SU-DHL-6 (cell line): ENCODE measurements at regions not wholly inside any gene's neighbourhood (a gene's known extent, or its start where the extent isn't known, plus 50 kb on each side); places are given as distances from the start of the nearest gene placed in this dataset.

ENCODE experiments used
- H2AFZ ChIP-seq: fragments of 200-600 bp; sonication (generic); 2 replicates; pipeline ENCODE4 v1.6.1; 2014; ENCODE audit warnings: low read depth, mild to moderate bottlenecking, moderate library complexity, mixed read lengths, antibody characterized with exemption, low read length; ENCODE audit not compliant: severe bottlenecking
- H3F3A ChIP-seq: fragments of 200-600 bp; shearing (Covaris generic); 2 replicates; pipeline ENCODE4 v1.6.0; 2016; ENCODE audit warnings: antibody characterized with exemption, mild to moderate bottlenecking; ENCODE audit not compliant: insufficient read depth
- H3K27ac ChIP-seq: fragments of 200-600 bp; sonication (generic); 2 replicates; pipeline ENCODE4 v1.5.1; 2016; ENCODE audit warnings: low read depth, mild to moderate bottlenecking, low read length, moderate library complexity, mixed read lengths
- H3K27me3 ChIP-seq: fragments of 200-600 bp; sonication (generic), shearing (Covaris generic); 2 replicates; pipeline ENCODE4 v1.6.0; 2014; ENCODE audit warnings: mild to moderate bottlenecking, low read length
- H3K36me3 ChIP-seq: fragments of 200-600 bp; sonication (generic); 2 replicates; pipeline ENCODE4 v1.6.1; 2014; ENCODE audit warnings: mild to moderate bottlenecking, low read length, mixed read lengths
- H3K4me2 ChIP-seq: fragments of 300-600, 200-600 bp; shearing (Covaris generic), sonication (generic); 2 replicates; pipeline ENCODE4 v1.6.0; 2014; ENCODE audit warnings: low read length, low read depth, mild to moderate bottlenecking; ENCODE audit not compliant: poor library complexity, severe bottlenecking
- H3K4me3 ChIP-seq: fragments of 200-600 bp; sonication (generic); 2 replicates; pipeline ENCODE4 v1.5.1; 2014; ENCODE audit warnings: antibody characterized with exemption, low read length, mild to moderate bottlenecking, mixed read lengths; ENCODE audit not compliant: insufficient read depth, poor library complexity, severe bottlenecking
- H3K79me2 ChIP-seq: fragments of 200-600 bp; sonication (generic); 2 replicates; pipeline ENCODE4 v1.6.1; 2014; ENCODE audit warnings: mild to moderate bottlenecking, low read length, moderate library complexity; ENCODE audit not compliant: insufficient read depth
- H3K9ac ChIP-seq: fragments of 200-600 bp; sonication (generic); 2 replicates; pipeline ENCODE4 v1.7.0; 2014; ENCODE audit warnings: mild to moderate bottlenecking, low read length
- H3K9me2 ChIP-seq: fragments of 200-600 bp; sonication (generic); replicated peaks from 2 replicates; pipeline ENCODE4 v1.6.1; 2014; ENCODE audit warnings: low read length; ENCODE audit not compliant: insufficient read depth
- H3K9me3 ChIP-seq: fragments of 200-600 bp; sonication (generic); 2 replicates; pipeline ENCODE4 v1.6.1; 2014; ENCODE audit warnings: low read length, mixed read lengths; ENCODE audit not compliant: insufficient read depth
- H4K20me1 ChIP-seq: fragments of 200-600 bp; sonication (generic); 2 replicates; pipeline ENCODE4 v1.6.1; 2014; ENCODE audit warnings: low read depth, mild to moderate bottlenecking, antibody characterized with exemption, low read length, moderate library complexity, mixed read lengths
- EZH2phosphoT487 ChIP-seq: fragments of 200-600 bp; sonication (generic), shearing (Covaris generic); conservative IDR thresholded peaks from 2 replicates; pipeline ENCODE4 v1.6.1; 2018; ENCODE audit warnings: mild to moderate bottlenecking, antibody characterized with exemption, low read length, moderate library complexity, mixed read lengths
- TF ChIP-seq, protein P1 (sequence below): fragments of 200-600 bp; sonication (generic); IDR thresholded peaks from one replicate; pipeline ENCODE4 v1.5.1; 2017; ENCODE audit warnings: antibody characterized with exemption, mild to moderate bottlenecking, low read length, moderate library complexity; ENCODE audit not compliant: insufficient read depth, poor library complexity, severe bottlenecking

DNA sequence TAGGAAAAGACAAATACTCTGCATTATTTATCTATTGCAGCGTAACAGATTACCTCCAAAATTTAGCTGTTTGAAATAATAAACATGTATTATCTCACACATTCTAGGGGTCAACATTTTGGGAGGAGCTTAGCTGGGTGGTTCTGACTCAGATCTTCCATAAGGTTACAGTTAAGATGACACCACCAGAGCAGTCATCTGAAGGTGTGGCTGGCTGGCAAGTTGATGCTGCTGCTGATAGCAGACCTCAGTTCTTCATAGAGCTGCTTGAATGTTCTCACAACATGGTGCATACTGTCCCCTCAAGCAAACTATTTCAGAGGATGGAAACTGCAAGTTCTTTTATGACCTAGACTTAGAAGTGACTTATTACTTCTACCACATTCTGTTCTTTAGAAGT is 146.3 kb upstream of the FSTL4 start:
- no peak overlapping the region for H3K4me2 ChIP-seq
- no peak overlapping the region for H2AFZ ChIP-seq
- no peak overlapping the region for H3K4me3 ChIP-seq
- H3K79me2 ChIP-seq: no peaks in the 10 kb centered on the region
- H3K9me3 ChIP-seq: no peaks in the 10 kb centered on the region
- H4K20me1 ChIP-seq: no peaks in the 10 kb centered on the region
- no peak for TF ChIP-seq EZH2phosphoT487
- TF ChIP-seq, protein P1, sequence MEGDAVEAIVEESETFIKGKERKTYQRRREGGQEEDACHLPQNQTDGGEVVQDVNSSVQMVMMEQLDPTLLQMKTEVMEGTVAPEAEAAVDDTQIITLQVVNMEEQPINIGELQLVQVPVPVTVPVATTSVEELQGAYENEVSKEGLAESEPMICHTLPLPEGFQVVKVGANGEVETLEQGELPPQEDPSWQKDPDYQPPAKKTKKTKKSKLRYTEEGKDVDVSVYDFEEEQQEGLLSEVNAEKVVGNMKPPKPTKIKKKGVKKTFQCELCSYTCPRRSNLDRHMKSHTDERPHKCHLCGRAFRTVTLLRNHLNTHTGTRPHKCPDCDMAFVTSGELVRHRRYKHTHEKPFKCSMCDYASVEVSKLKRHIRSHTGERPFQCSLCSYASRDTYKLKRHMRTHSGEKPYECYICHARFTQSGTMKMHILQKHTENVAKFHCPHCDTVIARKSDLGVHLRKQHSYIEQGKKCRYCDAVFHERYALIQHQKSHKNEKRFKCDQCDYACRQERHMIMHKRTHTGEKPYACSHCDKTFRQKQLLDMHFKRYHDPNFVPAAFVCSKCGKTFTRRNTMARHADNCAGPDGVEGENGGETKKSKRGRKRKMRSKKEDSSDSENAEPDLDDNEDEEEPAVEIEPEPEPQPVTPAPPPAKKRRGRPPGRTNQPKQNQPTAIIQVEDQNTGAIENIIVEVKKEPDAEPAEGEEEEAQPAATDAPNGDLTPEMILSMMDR: no peak
- no peaks in the 10 kb centered on the region for H3K27me3 ChIP-seq
- no peak overlapping the region for H3K27ac ChIP-seq
- no peaks in the 10 kb centered on the region for H3K9me2 ChIP-seq
- no peaks in the 10 kb centered on the region for H3F3A ChIP-seq
- no peaks in the 10 kb centered on the region for H3K36me3 ChIP-seq
- no peak overlapping the region for H3K9ac ChIP-seq

DNA sequence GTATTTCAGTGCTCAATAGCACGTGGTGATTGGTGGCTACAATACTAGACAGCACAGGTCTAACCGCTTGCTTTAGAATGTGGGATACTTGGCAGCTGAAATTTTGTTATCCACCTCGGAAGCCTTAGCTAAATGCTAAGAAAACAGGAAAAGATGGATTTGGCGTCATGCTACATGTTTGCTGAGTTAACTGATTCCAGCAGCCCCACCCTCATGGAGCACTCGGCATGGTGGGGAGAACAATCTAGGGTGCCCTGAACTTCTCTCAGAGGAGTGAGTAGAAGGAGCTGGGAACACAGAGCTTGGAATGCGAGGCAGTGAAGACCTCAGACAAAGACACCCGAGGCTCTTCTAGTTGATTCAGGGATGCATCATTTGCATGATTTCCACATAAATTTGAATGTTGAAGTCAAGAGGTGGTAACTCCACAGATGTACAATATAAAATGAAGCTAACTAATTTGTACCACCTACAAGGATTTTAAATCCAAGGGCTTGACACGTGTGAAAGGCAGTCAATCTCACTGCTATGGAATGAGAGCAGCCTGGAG is 145.1 kb upstream of the FSTL4 start:
- Histone ChIP-seq H2AFZ (no peak overlapping the region), H3K27ac (no peak overlapping the region), H3K9me3 (no peaks in the 10 kb centered on the region), H3K79me2 (no peaks in the 10 kb centered on the region), H4K20me1 (no peaks in the 10 kb centered on the region), H3K9me2 (no peaks in the 10 kb centered on the region), H3K4me2 (no peak overlapping the region), H3F3A (no peaks in the 10 kb centered on the region), H3K9ac (no peak overlapping the region), H3K27me3 (no peaks in the 10 kb centered on the region), H3K36me3 (no peaks in the 10 kb centered on the region), H3K4me3 (no peak overlapping the region)
- TF ChIP-seq EZH2phosphoT487: no peak
- TF ChIP-seq, protein P1: no peak

DNA sequence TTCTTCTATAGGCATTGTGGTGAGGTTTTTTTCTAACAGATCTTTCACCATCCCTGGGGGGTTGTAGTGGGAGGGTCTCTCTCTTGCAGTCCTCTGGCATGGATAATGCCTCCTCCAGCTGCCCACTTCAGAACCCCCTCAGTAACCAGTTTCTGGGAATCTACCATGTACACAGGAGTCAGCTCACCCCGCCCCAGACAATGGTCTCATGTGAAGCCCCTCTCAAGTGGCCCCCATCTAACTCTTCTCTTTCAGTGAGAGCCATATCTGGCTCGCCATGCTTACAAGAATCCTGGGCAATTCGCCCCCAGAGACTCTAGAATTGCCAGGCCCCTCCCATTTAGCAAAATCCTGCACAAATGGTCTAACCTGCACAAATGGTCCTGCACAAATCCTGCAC is 144.4 kb upstream of the FSTL4 start:
- no peaks in the 10 kb centered on the region for H3K36me3 ChIP-seq
- no peaks in the 10 kb centered on the region for H4K20me1 ChIP-seq
- H3K9me2 ChIP-seq: no peaks in the 10 kb centered on the region
- no peak overlapping the region for H3K9ac ChIP-seq
- no peak overlapping the region for H2AFZ ChIP-seq
- TF ChIP-seq EZH2phosphoT487: no peak
- TF ChIP-seq, protein P1: no peak
- H3K27me3 ChIP-seq: no peaks in the 10 kb centered on the region
- H3K4me2 ChIP-seq: no peak overlapping the region
- H3K9me3 ChIP-seq: no peaks in the 10 kb centered on the region
- H3K4me3 ChIP-seq: no peak overlapping the region
- no peaks in the 10 kb centered on the region for H3K79me2 ChIP-seq
- H3K27ac ChIP-seq: no peak overlapping the region
- no peaks in the 10 kb centered on the region for H3F3A ChIP-seq
